ENCODE measurements at regions not wholly inside any gene's neighbourhood (a gene's known extent, or its start where the extent isn't known, plus 50 kb on each side); places are given as distances from the start of the nearest gene placed in this dataset.

GRCh38 chr4:110869114-110869513 lies 246.2 kb upstream of the PITX2 start:
- ChIA-PET CTCF (ENCODE audit: partially characterized antibody) (no interaction called here), POLR2A (ENCODE audit: partially characterized antibody) (no interaction called here)
- Histone ChIP-seq H2BK20ac (ENCODE audit: low read length) (no peak overlapping the region), H3K9ac (replicated peaks in 1 of 4; ENCODE audit: extremely low read depth in 1 of 4, low read depth in 3 of 4, low read length in 3 of 4) (no peak overlapping the region), H3K14ac (ENCODE audit: insufficient read length) (no peak overlapping the region), H2AFZ (ENCODE audit: low read length) (no peak overlapping the region), H2AK5ac (ENCODE audit: low read depth, low read length) (no peak overlapping the region), H2BK5ac (ENCODE audit: low read depth, low read length) (no peak overlapping the region), H3K23me2 (ENCODE audit: low read depth, low read length) (no peaks in the 10 kb centered on the region), H4K20me1 (replicated peaks in 1 of 2; ENCODE audit: control insufficient read depth in 1 of 2, insufficient read depth in 2 of 2, low read length in 2 of 2) (no peaks in the 10 kb centered on the region), H4K91ac (replicated peaks; ENCODE audit: insufficient read length, low read length) (no peak overlapping the region), H2BK12ac (ENCODE audit: low read depth, low read length) (no peak overlapping the region), H3K4me2 (ENCODE audit: insufficient read depth in 1 of 2, low read depth in 2 of 2, low read length in 2 of 2) (no peak overlapping the region), H3K56ac (replicated peaks; ENCODE audit: insufficient read length, low read depth, low read length) (no peak overlapping the region), H4K5ac (ENCODE audit: insufficient read length, low read depth, low read length) (no peak overlapping the region), H2BK120ac (replicated peaks; ENCODE audit: low read depth, low read length) (no peak overlapping the region), H3K27me3 (replicated peaks in 1 of 4; ENCODE audit: control insufficient read depth in 3 of 4, extremely low read depth in 1 of 4, insufficient read depth in 3 of 4, low read length in 3 of 4) (no peaks in the 10 kb centered on the region), H3K4me3 (ENCODE audit: extremely low read depth in 1 of 4, insufficient read depth in 2 of 4, low read depth in 3 of 4, low read length in 4 of 4) (no peak overlapping the region), H3K27ac (ENCODE audit: low read depth, low read length) (no peak overlapping the region), H3K9me3 (ENCODE audit: insufficient read depth in 2 of 2, low read depth in 1 of 2, low read length in 1 of 2) (no peaks in the 10 kb centered on the region), H2BK15ac (ENCODE audit: low read length) (no peak overlapping the region), H3K4me1 (replicated peaks in 1 of 4; ENCODE audit: control insufficient read depth in 3 of 4, insufficient read depth in 4 of 4, low read length in 3 of 4) (no peaks in the 10 kb centered on the region), H3K18ac (ENCODE audit: extremely low read depth, low read length) (no peak overlapping the region), H3K23ac (ENCODE audit: insufficient read length) (no peak overlapping the region), H3K79me1 (ENCODE audit: low read depth, low read length) (no peaks in the 10 kb centered on the region), H3K79me2 (ENCODE audit: control insufficient read depth in 1 of 2, insufficient read depth in 2 of 2, low read length in 2 of 2) (no peaks in the 10 kb centered on the region), H3K4ac (replicated peaks; ENCODE audit: insufficient read length, low read depth, low read length) (no peak overlapping the region), H4K8ac (ENCODE audit: extremely low read depth, insufficient read depth, low read length) (no peak overlapping the region), H3K36me3 (ENCODE audit: control insufficient read depth in 2 of 4, insufficient read depth in 4 of 4, low read length in 3 of 4) (no peaks in the 10 kb centered on the region)
- no peak for FAIRE-seq
- no peak for DNase-seq (ENCODE audit: low read depth in 1 of 2, low spot score in 2 of 2)
- 91% methylated on average over 2 of the region's 2 CpGs; no CpG with 5 or more reads in 1 of the 2 experiments for WGBS, 2 experiments (ENCODE audit: extremely low coverage in 1 of 2, insufficient coverage in 1 of 2, insufficient read length in 1 of 2, insufficient replicate concordance in 2 of 2, low coverage in 1 of 2, low lambda C conversion rate in 2 of 2, missing lambda C conversion rate in 1 of 2)
- no peak for TF ChIP-seq CBX5 (IDR thresholded peaks at IDR 0.05; ENCODE audit: low read depth, low read length)
- no peak for TF ChIP-seq YY1 (IDR thresholded peaks at IDR 0.05; ENCODE audit: low read depth, low read length)
- TF ChIP-seq, protein P1, sequence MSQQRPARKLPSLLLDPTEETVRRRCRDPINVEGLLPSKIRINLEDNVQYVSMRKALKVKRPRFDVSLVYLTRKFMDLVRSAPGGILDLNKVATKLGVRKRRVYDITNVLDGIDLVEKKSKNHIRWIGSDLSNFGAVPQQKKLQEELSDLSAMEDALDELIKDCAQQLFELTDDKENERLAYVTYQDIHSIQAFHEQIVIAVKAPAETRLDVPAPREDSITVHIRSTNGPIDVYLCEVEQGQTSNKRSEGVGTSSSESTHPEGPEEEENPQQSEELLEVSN (IDR thresholded peaks at IDR 0.05), result no peak
- no peak for TF ChIP-seq USF2 (IDR thresholded peaks at IDR 0.05; ENCODE audit: low read length)
- TF ChIP-seq TEAD4 (IDR thresholded peaks at IDR 0.05; ENCODE audit: low read depth, low read length), result no peak
- no peak for TF ChIP-seq KDM5A (IDR thresholded peaks at IDR 0.05; ENCODE audit: low read length)
- TF ChIP-seq POU5F1 (IDR thresholded peaks at IDR 0.05; ENCODE audit: low read depth, low read length), result no peak
- TF ChIP-seq POLR2A (IDR thresholded peaks at IDR 0.05; ENCODE audit: control extremely low read depth in 1 of 2, low read depth in 2 of 2, low read length in 2 of 2), result no peak
- no peak for TF ChIP-seq CREB1 (IDR thresholded peaks at IDR 0.05)
- no peak for TF ChIP-seq RNF2 (IDR thresholded peaks at IDR 0.05; ENCODE audit: borderline replicate concordance, low read depth, low read length, missing control alignments, poor library complexity, severe bottlenecking)
- no peak for TF ChIP-seq ASH2L (IDR thresholded peaks at IDR 0.05; ENCODE audit: low read length)
- TF ChIP-seq JUN (IDR thresholded peaks at IDR 0.05; ENCODE audit: low read depth, low read length), result no peak
- TF ChIP-seq RFX5 (IDR thresholded peaks at IDR 0.05; ENCODE audit: borderline replicate concordance, low read depth, low read length), result no peak
- no peak for TF ChIP-seq HDAC2 (IDR thresholded peaks at IDR 0.05; ENCODE audit: borderline replicate concordance in 1 of 2, low read depth in 2 of 2, low read length in 2 of 2)
